Kidney epithelial cell (primary cell): ENCODE measurements at regions not wholly inside any gene's neighbourhood (a gene's known extent, or its start where the extent isn't known, plus 50 kb on each side); places are given as distances from the start of the nearest gene placed in this dataset.

Source experiments
- DNase-seq: peaks from one replicate; pipeline ENCODE4 v3.0.0-alpha.2; 2010; ENCODE audit warnings: low read depth
- H3K27me3 ChIP-seq: 2 replicates; pipeline ENCODE4 v1.6.0; 2011; ENCODE audit warnings: low read length; ENCODE audit not compliant: control insufficient read depth, insufficient read depth
- H3K36me3 ChIP-seq: 2 replicates; pipeline ENCODE4 v1.5.1; 2011; ENCODE audit warnings: low read length; ENCODE audit not compliant: control insufficient read depth, insufficient read depth
- H3K4me3 ChIP-seq: 2 replicates; pipeline ENCODE4 v1.5.1; 2011; ENCODE audit warnings: low read depth, mild to moderate bottlenecking, control low read depth, low read length
- CTCF ChIP-seq: IDR thresholded peaks from 2 replicates; pipeline ENCODE4 v1.5.1; 2011; ENCODE audit warnings: mild to moderate bottlenecking, moderate library complexity, low read length, control low read depth, inconsistent platforms; ENCODE audit not compliant: insufficient read depth, poor library complexity, severe bottlenecking

- TF ChIP-seq CTCF, result no peak
- no peak for DNase-seq
- Histone ChIP-seq H3K4me3 (no peak overlapping the region), H3K27me3 (no peaks in the 10 kb centered on the region), H3K36me3 (no peaks in the 10 kb centered on the region)
Observed at GRCh38 chr2:64325477-64325851, 128.5 kb upstream of the LGALSL start.

- TF ChIP-seq CTCF, result no peak
- Histone ChIP-seq H3K36me3 (no peaks in the 10 kb centered on the region), H3K27me3 (no peaks in the 10 kb centered on the region), H3K4me3 (no peak overlapping the region)
- no peak for DNase-seq
Observed at GRCh38 chr2:64325852-64326577, 127.9 kb upstream of the LGALSL start.

GRCh38 chr2:64326578-64327050 lies 127.3 kb upstream of the LGALSL start:
- TF ChIP-seq CTCF, result no peak
- Histone ChIP-seq H3K4me3 (no peak overlapping the region), H3K27me3 (no peaks in the 10 kb centered on the region), H3K36me3 (no peaks in the 10 kb centered on the region)
- no peak for DNase-seq

- Histone ChIP-seq H3K36me3 (no peaks in the 10 kb centered on the region), H3K4me3 (no peak overlapping the region), H3K27me3 (no peaks in the 10 kb centered on the region)
- TF ChIP-seq CTCF, result no peak
- no peak for DNase-seq
Observed at GRCh38 chr2:64327129-64327509, 126.8 kb upstream of the LGALSL start.

- DNase-seq, result no peak
- TF ChIP-seq CTCF, result peak; percentile 79
Observed at GRCh38 chr2:64327510-64328414, 126.2 kb upstream of the LGALSL start.

More at GRCh38 chr2:64327510-64328414, 126.2 kb upstream of the LGALSL start:
- no peaks in the 10 kb centered on the region for H3K27me3 ChIP-seq
- no peak overlapping the region for H3K4me3 ChIP-seq
- H3K36me3 ChIP-seq, result no peaks in the 10 kb centered on the region
